Pons (tissue), 1 donor: ENCODE measurements at regions not wholly inside any gene's neighbourhood (a gene's known extent, or its start where the extent isn't known, plus 50 kb on each side); places are given as distances from the start of the nearest gene placed in this dataset.
"Not testable (repeated sequence)": the region's sequence is repeated elsewhere in the genome, so short reads cannot be mapped to it uniquely, and the experiment has no call there.

Experiments used
- DNase-seq: peaks from one replicate; pipeline ENCODE4 v3.0.0-alpha.2; 2016; ENCODE audit warnings: low spot score

DNA sequence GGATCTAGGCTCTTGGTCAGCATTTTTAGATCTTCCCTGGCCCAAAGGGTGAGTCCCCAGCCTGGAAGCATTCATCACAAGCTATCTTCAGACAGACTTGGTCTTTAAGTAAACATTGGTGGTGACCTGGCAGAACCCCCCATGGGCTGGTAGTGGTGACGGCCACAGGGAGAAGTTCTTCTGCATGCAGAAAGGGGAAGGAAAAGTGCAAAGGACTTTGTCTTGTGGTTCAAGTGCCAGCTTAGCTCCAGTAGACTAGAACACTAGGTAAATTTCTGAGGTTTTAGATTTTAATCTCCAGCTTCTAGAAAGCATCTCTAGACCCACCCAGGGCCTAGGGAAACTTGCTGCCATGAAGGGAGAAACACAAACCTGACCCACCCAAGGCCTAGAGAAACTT lies 584.0 kb downstream of the CHSY3 start:
- no peak for DNase-seq

DNA sequence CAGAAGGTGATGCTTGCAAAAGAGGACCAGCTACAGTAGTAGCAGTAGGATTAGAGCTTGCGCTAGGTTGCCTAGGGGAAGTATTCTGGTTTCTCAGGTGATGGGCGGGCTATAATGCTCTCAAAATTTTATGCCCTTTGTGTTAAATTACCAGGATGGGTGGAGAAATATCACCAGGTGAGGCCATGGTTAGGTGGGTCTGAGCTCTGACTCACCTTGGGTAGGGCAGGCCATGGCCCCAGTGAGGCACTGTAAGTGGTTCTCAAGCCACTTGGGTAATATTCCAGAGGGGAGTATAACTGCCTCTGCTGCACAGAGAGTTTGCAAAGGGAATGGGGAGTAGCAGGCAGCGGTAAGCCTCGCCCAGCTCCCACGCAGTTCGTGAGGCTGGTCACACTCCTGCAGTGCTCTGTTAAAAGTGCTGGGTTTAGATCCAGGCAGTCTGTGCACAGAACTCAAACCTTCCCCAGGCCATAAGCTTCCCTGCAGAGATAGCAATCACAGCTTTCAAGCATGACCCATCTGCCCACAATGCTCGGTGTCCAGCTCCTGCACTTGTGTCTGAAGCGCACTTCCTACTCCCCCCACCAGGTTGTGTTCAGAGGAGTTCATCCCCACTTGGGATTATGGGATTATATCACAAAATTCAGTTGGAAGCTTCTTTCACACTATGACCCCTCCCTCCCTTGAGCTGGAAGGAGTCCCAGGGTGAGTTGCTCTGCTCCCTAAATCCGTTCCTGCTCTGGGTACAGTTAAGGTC lies 575.0 kb downstream of the CHSY3 start:
- no peak for DNase-seq

DNA sequence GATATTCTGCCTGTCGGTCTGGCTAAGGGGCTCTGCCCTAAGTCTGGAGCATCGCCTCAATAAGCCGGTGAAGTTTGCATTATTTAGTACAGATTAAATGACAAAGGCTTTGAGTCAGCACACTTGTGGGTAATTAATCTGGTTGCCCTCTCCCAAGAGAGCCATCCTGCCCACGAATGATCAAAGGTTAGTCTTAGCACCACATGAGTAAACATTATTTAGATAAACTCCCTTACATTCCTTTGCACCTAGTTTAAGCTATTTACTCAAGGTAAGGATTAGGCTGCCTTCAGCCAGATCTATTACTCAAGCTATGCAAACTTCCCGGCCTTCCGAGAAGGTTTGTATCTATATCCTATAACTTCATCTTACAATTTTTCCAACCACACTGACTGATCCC lies 572.1 kb downstream of the CHSY3 start:
- no peak for DNase-seq

DNA sequence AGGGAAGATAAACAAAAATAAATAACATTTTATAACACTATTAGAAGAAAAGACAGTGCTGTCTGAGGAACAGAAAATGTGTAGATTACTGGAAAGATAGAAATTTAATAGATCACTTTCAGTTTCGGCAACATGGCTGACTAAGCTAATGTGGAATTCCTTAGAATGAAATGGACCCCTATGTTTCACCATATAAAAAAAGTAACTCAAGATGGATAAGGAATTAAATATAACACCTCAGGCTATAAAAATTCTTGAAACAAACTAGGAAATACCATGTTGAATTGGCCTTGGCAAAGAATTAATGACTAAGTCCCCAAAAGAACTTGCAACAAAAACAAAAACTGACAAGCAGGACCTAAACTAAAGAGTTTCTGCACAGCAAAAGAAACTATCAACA lies 558.3 kb downstream of the CHSY3 start:
- no peak for DNase-seq

DNA sequence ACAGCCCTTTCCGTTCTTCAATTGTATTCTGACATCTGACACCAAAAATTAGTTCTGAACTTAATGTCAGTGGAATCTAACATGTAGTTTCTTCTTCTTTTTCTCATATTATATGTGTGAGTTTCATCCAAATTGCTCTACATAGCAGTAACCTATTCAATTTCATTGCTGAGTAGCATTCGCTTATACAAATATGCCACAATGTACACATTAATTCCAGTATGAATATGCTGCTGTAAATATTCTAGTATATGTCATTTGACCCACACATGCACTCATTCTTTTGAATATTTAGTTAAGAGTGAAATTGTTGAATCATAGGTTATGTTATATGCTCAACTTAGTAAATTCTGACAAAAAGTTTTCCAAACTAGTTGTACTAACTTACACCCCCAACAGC lies 550.9 kb downstream of the CHSY3 start:
- no peak for DNase-seq

DNA sequence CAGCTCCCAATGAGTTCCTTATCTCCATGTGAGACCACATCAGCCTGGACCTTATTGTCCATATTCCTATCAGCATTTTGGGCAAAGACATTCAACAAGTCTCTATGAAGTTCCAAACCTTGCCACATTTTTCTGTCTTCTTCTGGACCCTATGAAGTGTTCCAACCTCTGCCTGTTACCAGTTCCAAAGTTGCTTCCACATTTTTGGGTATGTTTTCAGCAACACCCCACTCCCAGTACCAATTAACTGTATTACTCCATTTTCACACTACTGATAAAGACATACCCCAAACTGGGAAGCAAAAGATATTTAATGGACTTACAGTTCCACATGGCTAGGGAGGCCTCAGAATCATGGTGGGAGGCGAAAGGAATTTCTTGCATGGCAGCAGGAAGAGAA lies 548.5 kb downstream of the CHSY3 start:
- no peak for DNase-seq

DNA sequence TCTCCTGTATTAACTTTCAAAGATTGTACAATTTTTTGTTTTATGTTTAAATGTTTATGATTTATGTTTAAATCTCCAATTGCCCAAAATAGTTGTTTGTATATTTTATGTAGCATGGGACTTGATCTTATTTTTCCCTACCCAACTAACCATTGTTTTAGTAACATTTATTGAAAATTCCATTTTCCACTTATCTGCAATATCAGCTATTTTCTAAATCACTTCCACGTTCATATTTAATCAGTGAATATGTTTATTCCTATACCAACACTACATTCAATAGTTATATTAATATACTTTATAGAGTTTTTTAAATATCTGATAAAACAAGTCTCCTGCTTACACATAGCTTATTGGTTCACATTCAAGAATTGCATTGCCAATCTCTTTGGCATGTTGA lies 532.2 kb downstream of the CHSY3 start:
- no peak for DNase-seq

DNA sequence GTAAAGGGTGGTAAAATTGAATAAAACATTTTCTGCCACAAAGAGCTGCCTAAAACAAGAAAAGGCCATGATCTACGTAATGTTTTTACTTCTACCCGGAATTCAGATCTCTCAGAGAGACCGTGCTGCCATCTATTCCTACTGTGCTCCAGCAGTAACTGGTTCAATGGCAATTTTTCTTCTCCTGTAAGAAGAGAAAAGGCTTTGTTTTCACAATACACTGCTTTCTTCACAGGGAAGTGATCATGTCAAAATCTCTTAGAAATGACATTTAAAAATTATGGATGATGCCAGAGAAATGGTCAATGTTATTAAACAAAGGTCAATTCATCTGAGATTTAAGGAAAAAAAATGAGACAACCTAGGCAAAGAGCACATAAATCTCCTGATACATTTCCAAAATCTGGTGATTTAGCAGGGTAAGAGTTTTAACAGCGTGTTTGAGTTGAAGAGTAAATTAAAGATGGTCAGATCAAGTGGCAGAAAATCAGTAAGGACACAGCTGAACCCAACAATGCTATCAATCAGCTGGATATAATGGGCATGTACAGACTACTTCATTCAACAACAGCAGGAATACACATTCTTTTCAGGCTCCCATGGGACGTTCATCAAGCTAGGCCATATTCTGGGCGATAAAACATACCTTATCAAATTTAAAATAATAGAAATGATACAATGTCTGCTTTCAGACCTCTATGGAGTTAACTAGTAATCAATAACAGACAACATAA lies 523.1 kb downstream of the CHSY3 start:
- DNase-seq, result peak; percentile 7

DNA sequence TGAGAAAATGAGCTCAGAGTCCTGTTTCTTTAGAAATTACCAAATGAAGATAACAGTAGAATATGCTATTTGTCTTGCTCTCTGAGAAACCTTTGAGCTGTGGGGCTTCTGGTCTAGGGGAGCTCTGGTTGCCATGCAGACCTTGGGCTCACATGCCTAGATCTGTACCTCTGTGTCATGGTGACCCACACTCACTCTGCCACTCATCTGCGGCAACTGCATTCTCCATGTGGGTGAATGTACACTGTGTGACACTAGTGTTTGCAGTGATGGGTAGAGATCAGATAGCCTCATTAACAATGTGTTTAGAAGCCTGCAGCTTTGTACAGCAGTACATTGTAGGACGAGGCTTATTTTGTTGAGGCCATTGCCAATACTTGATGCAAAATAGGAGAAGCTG lies 521.2 kb downstream of the CHSY3 start:
- DNase-seq, result no peak

DNA sequence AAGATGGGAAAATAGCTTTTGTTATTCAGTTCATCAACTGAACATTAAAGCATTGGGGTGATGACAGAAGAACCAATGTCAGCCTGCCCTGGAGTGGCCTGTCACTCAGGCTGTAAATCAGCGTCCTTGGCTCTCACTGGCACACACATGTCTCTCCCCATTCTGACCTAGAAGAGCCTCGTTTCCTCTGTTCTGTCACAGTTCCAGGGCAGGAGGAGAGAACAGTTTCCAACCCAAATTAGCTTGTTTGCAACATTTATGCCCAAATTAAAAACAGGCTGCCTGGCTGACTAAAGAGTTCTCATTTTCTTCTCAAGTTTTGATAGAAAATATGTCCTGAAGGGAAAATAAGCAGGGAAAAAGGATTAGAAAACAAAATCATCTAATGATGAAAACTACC lies 520.1 kb downstream of the CHSY3 start:
- no peak for DNase-seq

DNA sequence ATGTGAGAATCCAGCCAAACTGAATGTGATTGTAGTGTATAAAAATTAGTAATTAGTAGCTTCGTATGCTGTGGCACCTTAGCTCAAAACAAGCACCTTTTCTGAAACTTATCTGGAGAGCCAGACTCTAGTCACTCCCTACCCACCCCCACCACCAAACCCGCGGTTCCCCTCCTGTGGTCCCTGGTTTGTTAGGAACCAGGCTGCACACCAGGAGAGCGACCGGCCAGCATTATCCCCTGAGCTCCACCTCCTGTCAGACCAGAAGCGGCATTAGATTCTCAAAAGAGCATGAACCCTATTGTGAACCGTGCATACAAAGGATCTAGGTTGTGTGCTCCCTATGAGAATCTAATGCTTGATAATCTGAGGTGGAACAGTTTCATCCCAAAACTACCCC lies 498.6 kb downstream of the CHSY3 start:
- DNase-seq, result no peak

DNA sequence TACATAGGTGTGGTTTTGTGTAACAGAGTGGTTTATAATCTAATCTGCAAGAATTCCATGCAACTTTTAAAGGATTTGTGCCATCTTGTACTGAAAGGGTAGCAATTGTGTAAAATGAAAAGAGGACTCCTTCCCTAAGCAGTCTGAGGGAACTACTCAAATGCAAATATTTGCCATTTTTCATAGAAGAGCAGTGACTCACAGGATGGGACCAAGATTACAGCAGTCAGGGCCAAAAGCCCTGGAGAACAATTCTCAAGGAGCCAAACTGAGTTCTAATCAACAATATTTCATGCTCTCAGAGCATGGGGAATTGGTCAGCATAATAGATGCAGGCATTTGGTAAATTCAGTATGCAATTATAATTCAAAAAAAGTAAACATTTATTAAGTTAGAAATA lies 495.8 kb downstream of the CHSY3 start:
- DNase-seq, result no peak

DNA sequence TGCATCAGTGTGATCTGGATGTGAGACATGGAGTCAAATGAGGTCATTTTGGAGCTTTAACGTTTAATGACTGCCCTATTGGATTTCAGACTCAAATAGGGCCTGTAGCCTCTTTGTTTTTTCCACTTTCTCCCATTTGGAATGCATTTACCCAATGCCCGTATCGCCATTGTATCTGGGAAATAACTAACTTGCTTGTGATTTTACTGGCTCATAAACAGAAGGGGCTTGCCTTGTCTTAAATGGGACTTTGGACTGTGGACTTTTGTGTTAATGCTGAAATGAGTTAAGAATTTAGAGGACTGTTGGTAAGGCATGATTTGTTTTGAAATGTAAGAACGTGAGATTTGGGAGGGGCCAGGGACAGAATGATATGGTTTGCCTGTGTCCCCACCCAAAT lies 494.6 kb downstream of the CHSY3 start:
- no peak for DNase-seq

DNA sequence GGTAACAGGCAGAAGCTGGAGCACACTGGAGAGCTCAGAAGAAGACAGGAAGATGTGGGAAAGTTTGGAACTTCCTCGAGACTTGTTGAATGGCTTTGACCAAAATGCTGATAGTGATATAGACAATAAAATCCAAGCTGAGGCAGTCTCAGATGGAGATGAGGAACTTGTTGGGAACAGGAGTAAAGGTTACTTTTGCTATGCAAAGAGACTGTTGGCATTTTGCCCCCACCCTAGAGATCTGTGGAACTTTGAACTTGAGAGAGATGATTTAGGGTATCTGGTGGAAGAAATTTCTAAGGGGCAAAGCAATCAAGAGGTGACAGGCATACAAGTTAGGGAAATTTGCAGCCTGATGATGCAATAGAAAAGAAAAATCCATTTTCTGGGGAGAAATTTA lies 493.5 kb downstream of the CHSY3 start:
- DNase-seq, result not testable (repeated sequence)

DNA sequence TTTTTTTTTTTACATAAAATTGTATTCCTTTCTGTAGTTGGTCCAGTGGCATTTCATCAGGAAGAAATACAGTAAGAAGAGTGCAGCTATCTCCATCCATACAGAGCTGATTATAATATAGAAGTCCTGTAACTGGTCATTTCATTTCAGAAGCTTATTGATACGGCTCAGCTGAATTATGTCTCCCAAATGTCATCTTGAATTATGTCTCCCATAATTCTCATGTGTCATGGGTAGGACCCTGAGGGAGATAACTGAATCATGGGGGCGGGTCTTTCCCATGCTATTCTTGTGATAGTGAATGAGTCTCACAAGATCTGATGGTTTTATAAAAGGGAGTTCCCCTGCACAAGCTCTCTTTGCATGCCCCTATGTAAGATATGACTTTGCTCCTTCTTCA lies 492.9 kb downstream of the CHSY3 start:
- no peak for DNase-seq

DNA sequence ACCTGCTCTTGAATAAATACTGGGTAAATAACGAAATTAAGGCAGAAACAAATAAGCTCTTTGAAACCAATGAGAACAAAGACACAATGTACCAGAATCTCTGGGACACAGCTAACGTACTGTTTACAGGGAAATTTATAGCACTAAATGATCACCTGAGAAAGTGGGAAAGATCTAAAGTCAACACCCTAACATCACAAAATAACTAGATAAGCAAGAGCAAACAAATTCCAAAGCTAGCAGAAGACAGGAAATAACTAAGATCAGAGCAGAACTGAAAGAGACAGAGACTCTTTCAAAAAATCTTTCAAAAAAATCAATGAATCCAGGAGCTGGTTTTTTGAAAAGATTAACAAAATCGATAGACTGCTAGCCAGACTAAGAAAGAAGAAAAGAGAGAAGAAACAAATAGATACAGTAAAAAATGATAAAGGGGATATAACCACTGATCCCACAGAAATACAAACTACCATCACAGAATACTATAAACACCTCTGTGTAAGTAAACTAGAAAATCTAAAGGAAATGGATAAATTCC lies 487.5 kb downstream of the CHSY3 start:
- not testable (repeated sequence) for DNase-seq

DNA sequence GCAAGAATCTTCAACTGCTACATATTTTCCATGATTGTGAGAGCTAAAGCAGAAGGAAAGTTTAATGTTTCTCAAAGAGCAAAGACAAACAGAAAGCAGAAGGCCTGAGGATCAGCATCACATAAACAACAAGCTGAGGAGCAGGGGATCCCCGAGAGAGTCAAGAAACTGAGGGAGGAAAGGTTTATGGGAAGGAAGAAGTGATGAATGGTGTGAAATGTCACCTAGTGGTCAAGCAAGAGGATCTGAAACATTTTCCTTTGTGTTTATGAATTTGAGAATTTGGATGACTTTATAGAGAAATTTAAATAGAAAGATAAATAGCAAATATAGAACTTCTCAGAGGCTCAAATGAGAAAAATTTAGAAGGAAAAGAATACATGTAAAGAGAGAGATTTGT lies 481.9 kb downstream of the CHSY3 start:
- no peak for DNase-seq

DNA sequence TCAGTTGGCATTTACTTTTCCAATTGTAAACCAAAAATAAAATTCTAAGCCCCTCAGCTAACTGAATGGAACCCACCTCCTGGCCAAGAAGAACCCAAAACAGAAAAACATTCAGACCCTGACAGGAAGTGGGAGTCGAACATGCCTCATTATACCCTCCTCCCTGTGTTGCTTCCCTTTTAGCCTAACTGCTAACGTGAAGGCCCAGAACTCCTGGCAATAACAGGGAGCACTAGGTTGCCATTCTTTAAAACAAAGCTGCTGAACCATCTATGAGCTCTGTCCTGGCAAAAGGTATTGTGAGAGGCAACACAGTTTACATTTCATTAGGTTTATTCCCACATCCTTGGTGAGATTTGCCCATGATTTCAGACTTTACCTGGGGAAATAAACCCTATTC lies 481.4 kb downstream of the CHSY3 start:
- no peak for DNase-seq

DNA sequence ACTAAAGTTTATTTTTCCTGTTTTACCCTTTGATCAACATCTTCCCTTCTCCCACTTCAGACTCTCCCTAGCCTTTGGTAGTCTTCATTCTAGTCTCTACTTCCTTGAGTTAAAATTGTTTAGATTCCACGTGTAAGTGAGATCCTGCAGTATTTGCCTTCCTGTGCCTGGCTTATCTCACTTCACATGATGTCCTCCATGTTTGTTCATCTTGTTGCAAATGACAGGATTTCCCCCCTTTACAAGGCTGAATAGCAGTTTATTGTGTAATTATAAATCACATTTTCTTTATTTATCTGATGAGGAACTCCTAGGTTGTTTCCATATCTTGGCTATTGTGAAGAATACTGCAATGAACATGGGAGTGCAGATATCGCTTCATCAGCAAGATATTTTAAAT lies 461.7 kb downstream of the CHSY3 start:
- no peak for DNase-seq

DNA sequence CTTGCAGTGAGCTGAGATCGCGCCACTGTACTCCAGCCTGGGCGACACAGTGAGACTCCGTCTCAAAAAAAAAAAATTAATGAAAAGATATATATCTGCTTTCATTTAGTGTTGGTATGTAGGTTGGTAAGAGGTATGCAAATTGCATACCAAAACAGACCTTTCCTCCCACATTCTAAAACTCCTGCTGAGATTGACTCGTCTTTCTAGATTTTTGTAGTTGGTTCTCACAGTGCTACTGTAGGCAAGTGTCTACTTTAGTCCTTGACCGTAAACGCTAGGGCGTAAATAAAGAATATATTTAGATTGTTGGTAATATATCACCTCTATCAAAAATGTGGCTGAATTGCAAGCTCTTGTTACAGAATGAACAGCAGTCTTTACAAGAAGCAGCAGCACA lies 445.9 kb downstream of the CHSY3 start:
- no peak for DNase-seq

DNA sequence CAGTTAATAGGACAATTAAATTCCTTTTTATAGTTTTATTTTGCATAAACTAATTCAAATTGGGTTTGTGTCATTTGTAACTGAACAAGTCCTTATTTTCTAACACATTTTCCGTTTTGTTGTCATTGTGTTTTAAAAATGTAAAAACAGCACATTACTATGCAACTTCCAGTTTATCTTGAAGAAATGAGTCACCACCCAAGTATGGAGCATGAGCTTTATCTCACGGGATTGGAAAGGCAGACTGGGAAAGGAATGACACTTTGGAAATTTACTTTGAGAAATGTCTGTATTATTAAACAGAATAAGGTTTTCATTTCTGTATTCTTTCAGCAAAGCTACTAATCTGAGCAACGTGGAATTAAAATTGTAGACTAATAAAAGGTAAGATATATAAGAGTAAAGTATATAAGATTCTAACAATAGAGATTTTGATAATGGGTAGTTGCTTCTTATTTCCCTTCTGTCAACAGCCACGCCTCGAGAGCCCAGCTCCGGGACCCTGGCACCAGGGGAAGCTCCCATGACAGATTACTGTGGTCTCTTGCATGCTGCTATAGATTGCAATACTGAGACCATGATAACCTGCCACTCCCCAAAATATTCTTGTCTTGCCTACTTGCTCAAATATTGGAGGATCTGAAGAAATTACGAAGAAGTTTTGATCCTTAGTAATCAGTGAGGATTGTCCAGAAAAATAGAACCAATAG lies 433.1 kb downstream of the CHSY3 start:
- no peak for DNase-seq

DNA sequence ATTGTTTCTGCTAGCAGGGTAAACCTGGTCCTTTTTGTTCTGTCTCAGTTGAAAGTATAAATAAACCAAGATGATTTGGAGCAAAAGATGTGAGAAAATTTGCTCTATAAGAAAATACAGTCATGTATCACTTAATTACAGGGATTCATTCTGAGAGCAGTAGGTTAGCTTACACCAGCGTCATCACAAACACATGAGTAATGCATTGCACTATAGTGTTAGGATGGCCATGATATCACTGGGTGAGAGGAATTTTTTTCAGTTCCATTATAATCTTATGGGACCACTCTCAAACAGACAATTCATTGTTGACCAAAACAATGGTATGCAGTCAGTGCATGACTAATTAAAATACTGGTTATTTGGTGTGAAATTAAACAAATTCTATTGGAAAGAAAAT lies 430.9 kb downstream of the CHSY3 start:
- peak; percentile 27 for DNase-seq

DNA sequence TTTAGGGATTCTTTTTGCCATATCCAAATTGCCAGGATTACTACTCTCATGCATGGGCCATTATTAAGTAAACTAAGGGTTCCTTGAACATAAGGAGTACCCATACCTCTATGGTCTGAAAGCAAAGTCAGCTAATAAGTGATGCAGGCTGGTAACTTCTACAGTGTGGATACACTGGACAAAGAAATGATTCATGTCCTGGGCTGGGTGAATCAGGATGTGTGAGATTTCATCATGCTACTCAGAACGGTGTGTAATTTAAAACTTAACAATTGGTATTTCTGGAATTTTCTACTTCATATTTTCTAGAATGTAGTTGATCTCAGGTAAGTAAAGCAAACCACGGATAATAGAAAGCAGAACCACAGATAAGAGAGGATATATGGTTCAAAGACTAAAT lies 428.8 kb downstream of the CHSY3 start:
- no peak for DNase-seq
